GM12878 (cell line): ENCODE measurements at regions not wholly inside any gene's neighbourhood (a gene's known extent, or its start where the extent isn't known, plus 50 kb on each side); places are given as distances from the start of the nearest gene placed in this dataset.

Experiments used
- ATAC-seq: fragments of 200-7000 bp; cut with Tn5 transposase; 3 replicates; pipeline ENCODE4 v1.9.1; 2020; ENCODE audit warnings: mild to moderate bottlenecking, moderate library complexity
- BruUV-seq: library from RNA; stranded (reverse); fragments of 400-500 nt; replicated peaks from 2 replicates; lab custom pipeline; 2021; lab: Mats Ljungman, UMichigan
- CTCF ChIA-PET: fragments of 300-600 bp; sonication (Branson Sonifier 250); formaldehyde crosslinking; extraction: SDS; loops from one replicate; lab custom pipeline; 2021; ENCODE audit warnings: inconsistent platforms; lab: Yijun Ruan, JAX
- POLR2A ChIA-PET: fragments of 350-600 bp; formaldehyde crosslinking; extraction: SDS; loops from one replicate; lab custom pipeline; 2021; ENCODE audit warnings: inconsistent platforms; lab: Charles Lee
- RAD21 ChIA-PET: fragments of 300-600 bp; sonication (Branson Sonifier 250); formaldehyde crosslinking; loops from one replicate; lab custom pipeline; 2023; ENCODE audit warnings: antibody characterized with exemption; ENCODE audit not compliant: unreplicated experiment; lab: Charles Lee
- SMC1A ChIA-PET: fragments of 300-600 bp; sonication (Branson Sonifier 250); formaldehyde crosslinking; loops from one replicate; lab custom pipeline; 2023; ENCODE audit not compliant: unreplicated experiment, uncharacterized antibody; lab: Charles Lee
- DNase-seq: peaks from one replicate; pipeline ENCODE4 v3.0.0-alpha.2; 2011; ENCODE audit warnings: low read depth, low spot score
- FAIRE-seq: peaks from 3 replicates; lab custom pipeline; 2011; peaks lifted over from hg19 to GRCh38; lab: Jason Lieb, UNC
- H2AFZ ChIP-seq: 2 replicates; pipeline ENCODE4 v1.6.0; 2011; ENCODE audit warnings: low read depth, low read length, control low read depth; ENCODE audit not compliant: control insufficient read depth
- H3K27ac ChIP-seq: 2 replicates; pipeline ENCODE4 v1.5.1; 2011; ENCODE audit warnings: control low read depth; ENCODE audit not compliant: control insufficient read depth, insufficient read depth
- H3K27me3 ChIP-seq, 2 experiments: replicated peaks in 1 of 2; 2 replicates each; pipeline versions ENCODE4 v1.6.0 to v1.6.1; 2011; ENCODE audit warnings: low read length in 1 of 2; ENCODE audit not compliant: control insufficient read depth in 2 of 2, insufficient read depth in 2 of 2
- H3K36me3 ChIP-seq, 2 experiments: 2 replicates each; pipeline ENCODE4 v1.5.1; 2011; ENCODE audit warnings: low read length in 1 of 2; ENCODE audit not compliant: control insufficient read depth in 2 of 2, insufficient read depth in 2 of 2
- H3K4me1 ChIP-seq: 2 replicates; pipeline ENCODE4 v1.6.1; 2011; ENCODE audit warnings: mild to moderate bottlenecking, low read length, moderate library complexity, mixed read lengths; ENCODE audit not compliant: control insufficient read depth, insufficient read depth
- H3K4me2 ChIP-seq: 2 replicates; pipeline ENCODE4 v1.6.0; 2011; ENCODE audit warnings: control low read depth; ENCODE audit not compliant: control insufficient read depth, insufficient read depth
- H3K4me3 ChIP-seq: fragments of 200-600 bp; sonication (generic); 2 replicates; pipeline ENCODE4 v1.5.1; 2016
- H3K79me2 ChIP-seq: 2 replicates; pipeline ENCODE4 v1.6.0; 2011; ENCODE audit warnings: low read length; ENCODE audit not compliant: control insufficient read depth, insufficient read depth
- H3K9ac ChIP-seq: 2 replicates; pipeline ENCODE4 v1.8.0; 2011; ENCODE audit warnings: low read length, control low read depth, mixed read lengths; ENCODE audit not compliant: control insufficient read depth, insufficient read depth
- H3K9me3 ChIP-seq: replicated peaks from 3 replicates; pipeline ENCODE4 v1.5.1; 2011; ENCODE audit warnings: mild to moderate bottlenecking, low read length; ENCODE audit not compliant: control insufficient read depth, insufficient read depth
- H4K20me1 ChIP-seq: 2 replicates; pipeline ENCODE4 v1.6.0; 2011; ENCODE audit not compliant: control insufficient read depth, insufficient read depth
- CBFB ChIP-seq: IDR thresholded peaks from 2 replicates; pipeline ENCODE4 v1.6.1; 2016; ENCODE audit warnings: antibody characterized with exemption, low read depth
- CEBPZ ChIP-seq: fragments of 150-350 bp; IDR thresholded peaks from 2 replicates; pipeline ENCODE4 v1.6.1; 2016; ENCODE audit warnings: low read depth, low read length
- FOXM1 ChIP-seq: IDR thresholded peaks from 2 replicates; pipeline ENCODE4 v1.6.1; 2012; ENCODE audit warnings: low read depth, mild to moderate bottlenecking, inconsistent platforms, low read length, moderate library complexity
- HDGF ChIP-seq: fragments of 450-650 bp; IDR thresholded peaks from 2 replicates; pipeline ENCODE4 v1.6.1; 2016; ENCODE audit warnings: antibody characterized with exemption
- NFIC ChIP-seq: IDR thresholded peaks from 2 replicates; pipeline ENCODE4 v1.6.1; 2012; ENCODE audit warnings: low read depth, mild to moderate bottlenecking, inconsistent platforms, low read length, moderate library complexity
- RBBP5 ChIP-seq: fragments of 200-600 bp; sonication (generic); conservative IDR thresholded peaks from 2 replicates; pipeline ENCODE4 v1.6.1; 2016
- SKIL ChIP-seq: fragments of 450-650 bp; IDR thresholded peaks from 2 replicates; pipeline ENCODE4 v1.6.1; 2017; ENCODE audit warnings: mild to moderate bottlenecking, low read depth, inconsistent platforms; ENCODE audit not compliant: poor library complexity, severe bottlenecking
- SP1 ChIP-seq: IDR thresholded peaks from one replicate; pipeline ENCODE4 v1.6.1; 2011; ENCODE audit warnings: low read depth, low read length
- TAF1 ChIP-seq: IDR thresholded peaks from 2 replicates; pipeline ENCODE4 v1.6.1; 2011; ENCODE audit warnings: mild to moderate bottlenecking, low read depth, low read length, borderline replicate concordance
- TCF7 ChIP-seq: IDR thresholded peaks from 2 replicates; pipeline ENCODE4 v1.6.1; 2014; ENCODE audit warnings: antibody characterized with exemption, borderline replicate concordance
- WGBS: methylation state at CpG from one replicate; pipeline ENCODE4 v1.1.6; 2016; ENCODE audit warnings: low lambda C conversion rate; ENCODE audit not compliant: insufficient replicate concordance, insufficient coverage; ENCODE audit errors: missing lambda C conversion rate; 5-methylcytosine and 5-hydroxymethylcytosine counted together
- in situ Hi-C: fragments of 300-500 bp; cut with MboI; formaldehyde crosslinking; loops from 9 replicates; pipeline ENCODE4 v1.14.3; 2018; ENCODE audit warnings: mixed read lengths
- intact Hi-C: fragments of 100-400 bp; cut with micrococcal nuclease; formaldehyde crosslinking; loops from one replicate; pipeline ENCODE4 v1.14.2; 2022; ENCODE audit not compliant: unreplicated experiment
- TF ChIP-seq, protein P1 (sequence below): IDR thresholded peaks from 2 replicates; pipeline ENCODE4 v1.6.1; 2011; ENCODE audit warnings: low read depth, mild to moderate bottlenecking, low read length, moderate library complexity, borderline replicate concordance; ENCODE audit errors: extremely low read depth
- TF ChIP-seq, protein P2 (sequence below): fragments of 450-650 bp; IDR thresholded peaks from 2 replicates; pipeline ENCODE4 v1.6.1; 2017; ENCODE audit warnings: low read depth, mild to moderate bottlenecking, moderate library complexity
- TF ChIP-seq, protein P3 (sequence below): fragments of 450-650 bp; IDR thresholded peaks from 2 replicates; pipeline ENCODE4 v1.6.1; 2018; ENCODE audit warnings: borderline replicate concordance, mild to moderate bottlenecking; ENCODE audit not compliant: partially characterized antibody

DNA sequence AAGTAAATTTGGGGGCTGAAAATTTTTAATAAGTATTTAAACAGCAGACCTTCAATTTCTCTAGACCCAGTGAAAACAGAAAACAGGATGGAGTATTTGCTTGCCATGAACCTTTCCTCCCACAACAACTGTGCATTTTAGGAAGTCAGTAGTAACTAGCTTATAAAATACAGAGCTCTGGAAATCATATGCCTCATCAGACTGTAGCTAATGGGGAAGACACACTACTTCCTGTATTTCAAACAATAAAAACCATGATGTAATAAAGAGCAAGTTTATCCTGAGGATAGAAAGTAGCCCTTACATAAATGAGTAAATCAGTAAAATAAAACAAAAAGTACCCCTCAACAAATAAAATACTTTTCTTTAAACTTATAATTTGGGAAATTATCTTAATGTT, 280.1 kb upstream of the ZFP42 start (continued):
- TF ChIP-seq SKIL, result no peak
- TF ChIP-seq FOXM1, result no peak
- no peak for TF ChIP-seq NFIC
- no peak for TF ChIP-seq CBFB
- TF ChIP-seq, protein P1, sequence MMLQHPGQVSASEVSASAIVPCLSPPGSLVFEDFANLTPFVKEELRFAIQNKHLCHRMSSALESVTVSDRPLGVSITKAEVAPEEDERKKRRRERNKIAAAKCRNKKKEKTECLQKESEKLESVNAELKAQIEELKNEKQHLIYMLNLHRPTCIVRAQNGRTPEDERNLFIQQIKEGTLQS, result no peak

GRCh38 chr4:187724456-187724855, 271.1 kb upstream of the ZFP42 start:
- Histone ChIP-seq H3K79me2 (no peaks in the 10 kb centered on the region), H3K4me1 (no peaks in the 10 kb centered on the region), H3K27ac (no peak overlapping the region), H4K20me1 (no peaks in the 10 kb centered on the region), H2AFZ (no peak overlapping the region), H3K4me3 (no peak overlapping the region), H3K36me3 (no peaks in the 10 kb centered on the region), H3K9ac (no peak overlapping the region), H3K4me2 (no peak overlapping the region), H3K9me3 (no peaks in the 10 kb centered on the region; the same call in 1 of the 3 replicates), H3K27me3 (no peaks in the 10 kb centered on the region)
- 3% methylated on average over 5 of the region's 5 CpGs for WGBS
- in situ Hi-C loops, result no loop called here
- intact Hi-C loops, result no loop called here
- FAIRE-seq, result no peak
- CTCF ChIA-PET, result no interaction called here
- no TSS peak for BruUV-seq
- RAD21 ChIA-PET, result no interaction called here
- SMC1A ChIA-PET, result interaction anchor here (0.6 to 0.9 kb wide), 2 partner anchors 13 to 1518 kb away, joined by 3 read pairs; no protein-coding TSS in a partner anchor
- DNase-seq, result no peak
- POLR2A ChIA-PET, result no interaction called here
- ATAC-seq, result no peak
- TF ChIP-seq, protein P2, sequence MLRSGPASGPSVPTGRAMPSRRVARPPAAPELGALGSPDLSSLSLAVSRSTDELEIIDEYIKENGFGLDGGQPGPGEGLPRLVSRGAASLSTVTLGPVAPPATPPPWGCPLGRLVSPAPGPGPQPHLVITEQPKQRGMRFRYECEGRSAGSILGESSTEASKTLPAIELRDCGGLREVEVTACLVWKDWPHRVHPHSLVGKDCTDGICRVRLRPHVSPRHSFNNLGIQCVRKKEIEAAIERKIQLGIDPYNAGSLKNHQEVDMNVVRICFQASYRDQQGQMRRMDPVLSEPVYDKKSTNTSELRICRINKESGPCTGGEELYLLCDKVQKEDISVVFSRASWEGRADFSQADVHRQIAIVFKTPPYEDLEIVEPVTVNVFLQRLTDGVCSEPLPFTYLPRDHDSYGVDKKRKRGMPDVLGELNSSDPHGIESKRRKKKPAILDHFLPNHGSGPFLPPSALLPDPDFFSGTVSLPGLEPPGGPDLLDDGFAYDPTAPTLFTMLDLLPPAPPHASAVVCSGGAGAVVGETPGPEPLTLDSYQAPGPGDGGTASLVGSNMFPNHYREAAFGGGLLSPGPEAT, result no peak
- TF ChIP-seq RBBP5 (no peak), TAF1 (no peak), CBFB (no peak), HDGF (no peak), TCF7 (no peak), SP1 (no peak), CEBPZ (no peak)
- TF ChIP-seq, protein P3, sequence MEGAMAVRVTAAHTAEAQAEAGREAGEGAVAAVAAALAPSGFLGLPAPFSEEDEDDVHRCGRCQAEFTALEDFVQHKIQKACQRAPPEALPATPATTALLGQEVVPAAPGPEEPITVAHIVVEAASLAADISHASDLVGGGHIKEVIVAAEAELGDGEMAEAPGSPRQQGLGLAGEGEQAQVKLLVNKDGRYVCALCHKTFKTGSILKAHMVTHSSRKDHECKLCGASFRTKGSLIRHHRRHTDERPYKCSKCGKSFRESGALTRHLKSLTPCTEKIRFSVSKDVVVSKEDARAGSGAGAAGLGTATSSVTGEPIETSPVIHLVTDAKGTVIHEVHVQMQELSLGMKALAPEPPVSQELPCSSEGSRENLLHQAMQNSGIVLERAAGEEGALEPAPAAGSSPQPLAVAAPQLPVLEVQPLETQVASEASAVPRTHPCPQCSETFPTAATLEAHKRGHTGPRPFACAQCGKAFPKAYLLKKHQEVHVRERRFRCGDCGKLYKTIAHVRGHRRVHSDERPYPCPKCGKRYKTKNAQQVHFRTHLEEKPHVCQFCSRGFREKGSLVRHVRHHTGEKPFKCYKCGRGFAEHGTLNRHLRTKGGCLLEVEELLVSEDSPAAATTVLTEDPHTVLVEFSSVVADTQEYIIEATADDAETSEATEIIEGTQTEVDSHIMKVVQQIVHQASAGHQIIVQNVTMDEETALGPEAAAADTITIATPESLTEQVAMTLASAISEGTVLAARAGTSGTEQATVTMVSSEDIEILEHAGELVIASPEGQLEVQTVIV, result no peak
